SK-N-SH (cell line): ENCODE measurements at regions not wholly inside any gene's neighbourhood (a gene's known extent, or its start where the extent isn't known, plus 50 kb on each side); places are given as distances from the start of the nearest gene placed in this dataset.

ENCODE experiments used
- CHD2 ChIP-seq: fragments of 150-350 bp; IDR thresholded peaks from 2 replicates; pipeline ENCODE4 v1.6.1; 2018; ENCODE audit warnings: low read length; ENCODE audit not compliant: partially characterized antibody
- CTCF ChIP-seq: fragments of 200-600 bp; sonication (generic); IDR thresholded peaks from 2 replicates; pipeline ENCODE4 v1.6.1; 2017; ENCODE audit warnings: antibody characterized with exemption, mild to moderate bottlenecking, moderate library complexity
- ELF1 ChIP-seq: IDR thresholded peaks from 2 replicates; pipeline ENCODE4 v1.4.0; 2012
- GABPA ChIP-seq: IDR thresholded peaks from 2 replicates; pipeline ENCODE4 v1.4.0; 2012; ENCODE audit warnings: low read depth, mild to moderate bottlenecking
- GATA2 ChIP-seq: sonication (generic); formaldehyde crosslinking; IDR thresholded peaks from 2 replicates; pipeline ENCODE4 v1.5.0; 2020; ENCODE audit warnings: mild to moderate bottlenecking, missing genetic modification reagents
- IRF3 ChIP-seq: fragments of 150-350 bp; IDR thresholded peaks from 2 replicates; pipeline ENCODE4 v1.6.1; 2016; ENCODE audit warnings: mild to moderate bottlenecking, low read depth, low read length
- MAX ChIP-seq: IDR thresholded peaks from 2 replicates; pipeline ENCODE4 v1.4.0; 2012; ENCODE audit warnings: low read depth
- NFIC ChIP-seq: IDR thresholded peaks from 2 replicates; pipeline ENCODE4 v1.4.0; 2012; ENCODE audit warnings: borderline replicate concordance
- RAD21 ChIP-seq: IDR thresholded peaks from 2 replicates; pipeline ENCODE4 v1.6.1; 2012; ENCODE audit warnings: mild to moderate bottlenecking, low read length
- REST ChIP-seq: IDR thresholded peaks from 2 replicates; pipeline ENCODE4 v1.6.1; 2012; ENCODE audit warnings: mild to moderate bottlenecking, low read depth, low read length, moderate library complexity
- RFX5 ChIP-seq: IDR thresholded peaks from 2 replicates; pipeline ENCODE4 v1.6.1; 2012; ENCODE audit warnings: mild to moderate bottlenecking, improper control_type of control experiment, low read length
- USF2 ChIP-seq: fragments of 150-350 bp; IDR thresholded peaks from 2 replicates; pipeline ENCODE4 v1.6.1; 2017; ENCODE audit warnings: antibody characterized with exemption, low read length, low read depth, borderline replicate concordance

- TF ChIP-seq ELF1 (no peak), CTCF (no peak), CHD2 (no peak), IRF3 (no peak), GABPA (no peak), RFX5 (no peak), USF2 (no peak), MAX (peak; percentile 60), REST (no peak), NFIC (peak; percentile 27; the same call in 1 of the 2 replicates), RAD21 (no peak), GATA2 (CRISPR knock-in tag) (no peak)
Observed at GRCh38 chr14:88983755-88984154, 159.3 kb downstream of the TTC8 start.
